ENCODE measurements at regions not wholly inside any gene's neighbourhood (a gene's known extent, or its start where the extent isn't known, plus 50 kb on each side); places are given as distances from the start of the nearest gene placed in this dataset.

DNA sequence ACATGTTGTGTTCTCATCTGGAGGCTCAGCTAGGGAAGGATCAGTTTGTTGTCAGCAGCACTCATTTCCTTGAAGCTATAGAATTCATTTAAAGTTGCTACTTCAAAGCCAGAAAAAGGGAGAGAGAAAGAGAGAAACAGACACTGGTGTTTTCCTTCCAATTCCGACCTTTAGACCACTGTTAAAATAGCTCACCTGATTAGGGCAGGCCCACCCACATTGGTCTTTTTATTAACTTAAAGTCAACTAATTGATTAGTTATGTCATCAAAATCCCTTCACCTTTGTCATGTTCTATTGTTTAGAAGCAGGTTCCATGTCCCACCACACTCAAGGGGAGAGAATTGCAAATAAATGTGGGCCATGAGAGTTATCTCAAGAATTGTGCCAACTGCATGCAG is 560.2 kb downstream of the PCDH17 start:
- no peak overlapping the region for H3K4me3 Mint-ChIP-seq
- Histone ChIP-seq H4K91ac (ENCODE audit: insufficient read length, low read depth, low read length) (no peak overlapping the region), H3K14ac (ENCODE audit: insufficient read depth, low read length) (no peak overlapping the region), H2BK15ac (ENCODE audit: low read depth, low read length) (no peak overlapping the region), H2AK5ac (ENCODE audit: insufficient read length, low read length) (no peak overlapping the region), H4K8ac (replicated peaks; ENCODE audit: insufficient read length, low read depth, low read length) (no peak overlapping the region), H3K4me1 (ENCODE audit: insufficient read depth, low read length) (no peaks in the 10 kb centered on the region), H3K4me2 (ENCODE audit: insufficient read depth, insufficient read length, low read length) (no peak overlapping the region), H3K79me1 (ENCODE audit: insufficient read depth, low read depth, low read length, poor library complexity, severe bottlenecking) (no peaks in the 10 kb centered on the region), H2BK12ac (ENCODE audit: insufficient read length, low read depth, low read length) (no peak overlapping the region), H3K23me2 (ENCODE audit: insufficient read length, low read depth, low read length, poor library complexity, severe bottlenecking) (no peaks in the 10 kb centered on the region), H2BK120ac (ENCODE audit: low read depth, low read length, poor library complexity, severe bottlenecking) (no peak overlapping the region), H3K4ac (ENCODE audit: low read depth, low read length) (no peak overlapping the region), H3K56ac (ENCODE audit: insufficient read length, low read depth, low read length) (no peak overlapping the region), H3K9me3 (ENCODE audit: control insufficient read depth, low read depth, low read length) (no peaks in the 10 kb centered on the region), H3K18ac (ENCODE audit: insufficient read length, low read depth, low read length) (no peak overlapping the region), H2AFZ (ENCODE audit: low read length) (no peak overlapping the region), H4K5ac (ENCODE audit: insufficient read length, low read depth, low read length) (no peak overlapping the region), H2BK5ac (ENCODE audit: insufficient read length, low read length) (no peak overlapping the region), H3K23ac (ENCODE audit: insufficient read length, low read depth, low read length) (no peak overlapping the region), H3K9ac (ENCODE audit: extremely low read depth, insufficient read length, low read length) (no peak overlapping the region), H3K27me3 (ENCODE audit: insufficient read depth, low read length) (no peaks in the 10 kb centered on the region), H4K20me1 (ENCODE audit: control insufficient read depth, insufficient read depth, insufficient read length) (no peaks in the 10 kb centered on the region), H3T11ph (ENCODE audit: low read length) (no peak overlapping the region), H3K79me2 (ENCODE audit: insufficient read depth, low read length) (no peaks in the 10 kb centered on the region), H2BK20ac (ENCODE audit: low read depth, low read length, poor library complexity, severe bottlenecking) (no peak overlapping the region), H3K27ac (ENCODE audit: insufficient read length, low read depth, low read length) (no peak overlapping the region)
- no peak for DNase-seq
- no peaks in the 10 kb centered on the region; a peak in 1 of 5 replicates for H3K9me3 Mint-ChIP-seq
- H3K4me1 Mint-ChIP-seq, result no peaks in the 10 kb centered on the region
- no peaks in the 10 kb centered on the region for H3K27me3 Mint-ChIP-seq (ENCODE audit: low read depth)
- H3K36me3 Mint-ChIP-seq (ENCODE audit: insufficient read depth in 1 of 3, low read depth in 3 of 3), result no peaks in the 10 kb centered on the region
- TF ChIP-seq, protein P1, sequence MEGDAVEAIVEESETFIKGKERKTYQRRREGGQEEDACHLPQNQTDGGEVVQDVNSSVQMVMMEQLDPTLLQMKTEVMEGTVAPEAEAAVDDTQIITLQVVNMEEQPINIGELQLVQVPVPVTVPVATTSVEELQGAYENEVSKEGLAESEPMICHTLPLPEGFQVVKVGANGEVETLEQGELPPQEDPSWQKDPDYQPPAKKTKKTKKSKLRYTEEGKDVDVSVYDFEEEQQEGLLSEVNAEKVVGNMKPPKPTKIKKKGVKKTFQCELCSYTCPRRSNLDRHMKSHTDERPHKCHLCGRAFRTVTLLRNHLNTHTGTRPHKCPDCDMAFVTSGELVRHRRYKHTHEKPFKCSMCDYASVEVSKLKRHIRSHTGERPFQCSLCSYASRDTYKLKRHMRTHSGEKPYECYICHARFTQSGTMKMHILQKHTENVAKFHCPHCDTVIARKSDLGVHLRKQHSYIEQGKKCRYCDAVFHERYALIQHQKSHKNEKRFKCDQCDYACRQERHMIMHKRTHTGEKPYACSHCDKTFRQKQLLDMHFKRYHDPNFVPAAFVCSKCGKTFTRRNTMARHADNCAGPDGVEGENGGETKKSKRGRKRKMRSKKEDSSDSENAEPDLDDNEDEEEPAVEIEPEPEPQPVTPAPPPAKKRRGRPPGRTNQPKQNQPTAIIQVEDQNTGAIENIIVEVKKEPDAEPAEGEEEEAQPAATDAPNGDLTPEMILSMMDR (conservative IDR thresholded peaks at IDR 0.05), result no peak
- H3K27ac Mint-ChIP-seq, result no peak overlapping the region
- WGBS (ENCODE audit: extremely low coverage, insufficient read length, low lambda C conversion rate), result no CpG with 5 or more reads among the region's 1 CpG
